SW480 (cell line): ENCODE measurements at regions not wholly inside any gene's neighbourhood (a gene's known extent, or its start where the extent isn't known, plus 50 kb on each side); places are given as distances from the start of the nearest gene placed in this dataset.
"Not testable (repeated sequence)": the region's sequence is repeated elsewhere in the genome, so short reads cannot be mapped to it uniquely, and the experiment has no call there.

Experiments
- DNase-seq: peaks from one replicate; pipeline ENCODE4 v3.0.0-alpha.2; 2016; ENCODE audit warnings: low spot score

GRCh38 chr6:3962291-3963280 is 113.4 kb downstream of the FAM50B start:
- no peak for DNase-seq

- DNase-seq: no peak
Observed at GRCh38 chr6:3963426-3963825, 114.3 kb downstream of the FAM50B start.

- no peak for DNase-seq
Observed at GRCh38 chr6:3965071-3965718, 113.7 kb downstream of the FAM217A start.

GRCh38 chr6:3966426-3966825 is 112.5 kb downstream of the FAM217A start:
- no peak for DNase-seq

GRCh38 chr6:3970097-3970496 is 108.8 kb downstream of the FAM217A start:
- DNase-seq: no peak

- DNase-seq: not testable (repeated sequence)
Observed at GRCh38 chr6:3973152-3973551, 105.8 kb downstream of the FAM217A start.

- peak; percentile 3 for DNase-seq
Observed at GRCh38 chr6:3977875-3978711, 100.8 kb downstream of the FAM217A start.

- not testable (repeated sequence) for DNase-seq
Observed at GRCh38 chr6:3978966-3979365, 100.0 kb downstream of the FAM217A start.

GRCh38 chr6:3981917-3982316 is 97.0 kb downstream of the FAM217A start:
- no peak for DNase-seq

GRCh38 chr6:3983778-3984177 is 95.2 kb downstream of the FAM217A start:
- DNase-seq: no peak

GRCh38 chr6:3984494-3984893 is 94.4 kb downstream of the FAM217A start:
- DNase-seq: no peak

- DNase-seq: no peak
Observed at GRCh38 chr6:3986241-3986640, 92.7 kb downstream of the FAM217A start.

- no peak for DNase-seq
Observed at GRCh38 chr6:3987053-3987452, 91.9 kb downstream of the FAM217A start.

GRCh38 chr6:3987576-3987975 is 91.4 kb downstream of the FAM217A start:
- no peak for DNase-seq

- DNase-seq: peak; percentile 60
Observed at GRCh38 chr6:3990692-3991491, 88.0 kb downstream of the FAM217A start.

GRCh38 chr6:3991941-3992340 is 87.0 kb downstream of the FAM217A start:
- no peak for DNase-seq

- DNase-seq: no peak
Observed at GRCh38 chr6:3996349-3996748, 82.6 kb downstream of the FAM217A start.

- DNase-seq: no peak
Observed at GRCh38 chr6:3997177-3997770, 81.7 kb downstream of the FAM217A start.

GRCh38 chr6:3999800-4000661 is 78.9 kb downstream of the FAM217A start:
- DNase-seq: no peak

GRCh38 chr6:4004249-4004648 is 74.7 kb downstream of the FAM217A start:
- no peak for DNase-seq
